ENCODE measurements at regions not wholly inside any gene's neighbourhood (a gene's known extent, or its start where the extent isn't known, plus 50 kb on each side); places are given as distances from the start of the nearest gene placed in this dataset.
A peak's percentile ranks its signal among the peaks of the same experiment; 100 is the strongest.

DNA sequence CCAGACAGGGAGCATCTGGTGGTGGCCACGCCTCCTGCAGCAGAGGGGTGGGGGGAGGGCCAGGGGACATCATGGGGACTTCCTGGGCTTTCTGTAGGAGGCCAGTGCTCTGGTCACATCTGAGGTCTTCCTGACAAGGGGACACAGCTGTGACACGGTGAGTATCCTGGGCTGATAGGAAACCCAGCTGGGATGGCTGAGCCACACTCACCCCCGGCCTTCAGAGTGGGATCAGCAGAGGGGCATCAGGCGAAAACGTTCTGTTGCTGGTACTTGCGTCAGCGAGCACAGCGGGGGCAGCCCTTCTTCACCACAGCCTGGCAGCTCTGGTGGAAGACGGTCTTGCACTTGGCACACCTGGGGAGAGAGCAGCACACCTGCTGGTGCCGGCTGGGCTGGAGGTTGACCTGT lies 122.9 kb upstream of the SMURF2 start:
- H3K36me3 ChIP-seq, result peaks cover 10% of the 10 kb centered on the region
- no peaks in the 10 kb centered on the region for H3K27me3 ChIP-seq (ENCODE audit: insufficient read depth, low read depth, severe bottlenecking)
- DNase-seq, result peak; percentile 74
- TF ChIP-seq, protein P1, sequence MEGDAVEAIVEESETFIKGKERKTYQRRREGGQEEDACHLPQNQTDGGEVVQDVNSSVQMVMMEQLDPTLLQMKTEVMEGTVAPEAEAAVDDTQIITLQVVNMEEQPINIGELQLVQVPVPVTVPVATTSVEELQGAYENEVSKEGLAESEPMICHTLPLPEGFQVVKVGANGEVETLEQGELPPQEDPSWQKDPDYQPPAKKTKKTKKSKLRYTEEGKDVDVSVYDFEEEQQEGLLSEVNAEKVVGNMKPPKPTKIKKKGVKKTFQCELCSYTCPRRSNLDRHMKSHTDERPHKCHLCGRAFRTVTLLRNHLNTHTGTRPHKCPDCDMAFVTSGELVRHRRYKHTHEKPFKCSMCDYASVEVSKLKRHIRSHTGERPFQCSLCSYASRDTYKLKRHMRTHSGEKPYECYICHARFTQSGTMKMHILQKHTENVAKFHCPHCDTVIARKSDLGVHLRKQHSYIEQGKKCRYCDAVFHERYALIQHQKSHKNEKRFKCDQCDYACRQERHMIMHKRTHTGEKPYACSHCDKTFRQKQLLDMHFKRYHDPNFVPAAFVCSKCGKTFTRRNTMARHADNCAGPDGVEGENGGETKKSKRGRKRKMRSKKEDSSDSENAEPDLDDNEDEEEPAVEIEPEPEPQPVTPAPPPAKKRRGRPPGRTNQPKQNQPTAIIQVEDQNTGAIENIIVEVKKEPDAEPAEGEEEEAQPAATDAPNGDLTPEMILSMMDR (IDR thresholded peaks at IDR 0.05; ENCODE audit: low read depth, low read length), result no peak
- H3K27ac ChIP-seq, result peak overlapping the region; percentile 66
- no peaks in the 10 kb centered on the region for H3K9me3 ChIP-seq (ENCODE audit: severe bottlenecking)
- no peak overlapping the region for H3K4me3 ChIP-seq (ENCODE audit: low read depth, low read length)

DNA sequence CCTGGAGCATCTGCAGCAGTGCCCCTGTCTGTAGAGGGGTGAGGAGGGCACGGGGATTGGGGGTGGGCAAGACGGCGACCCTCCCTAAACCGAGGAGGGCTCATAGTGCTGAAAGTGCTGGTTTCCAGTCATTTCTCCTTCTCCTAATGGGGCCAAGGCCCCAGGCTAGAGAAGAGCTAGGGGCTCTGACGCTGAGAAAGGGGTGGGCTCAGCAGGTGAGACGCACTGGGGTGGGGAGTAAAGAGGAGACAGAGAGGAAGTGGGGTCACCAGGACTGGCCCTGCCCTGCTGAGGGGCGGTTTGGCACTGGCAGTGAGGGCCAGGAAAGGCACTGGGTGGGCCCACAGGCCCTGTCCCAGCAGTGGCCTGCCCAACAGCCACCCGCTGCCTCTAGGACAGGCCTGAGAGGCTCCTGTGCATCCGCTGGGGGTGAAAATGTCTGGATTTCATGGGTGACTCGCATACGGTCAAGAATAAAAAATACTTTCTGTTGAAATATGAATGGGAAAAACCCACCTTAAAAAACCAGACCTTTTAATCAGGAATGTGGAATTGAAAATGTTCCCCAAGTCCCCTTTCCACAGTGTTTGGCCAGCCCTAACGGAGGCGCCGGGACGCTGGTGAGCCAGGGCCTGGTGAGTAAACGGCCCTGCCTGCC lies 122.4 kb upstream of the SMURF2 start:
- Histone ChIP-seq H3K4me3 (ENCODE audit: low read depth, low read length) (no peak overlapping the region), H3K9me3 (ENCODE audit: severe bottlenecking) (no peaks in the 10 kb centered on the region), H3K27me3 (ENCODE audit: insufficient read depth, low read depth, severe bottlenecking) (no peaks in the 10 kb centered on the region), H3K27ac (peak overlapping the region; percentile 64), H3K36me3 (peaks cover 10% of the 10 kb centered on the region)
- TF ChIP-seq, protein P1 (IDR thresholded peaks at IDR 0.05; ENCODE audit: low read depth, low read length), result no peak
- no peak for DNase-seq

GRCh38 chr17:64783556-64784352 lies 121.6 kb upstream of the SMURF2 start:
- TF ChIP-seq, protein P1 (IDR thresholded peaks at IDR 0.05; ENCODE audit: low read depth, low read length), result no peak

DNA sequence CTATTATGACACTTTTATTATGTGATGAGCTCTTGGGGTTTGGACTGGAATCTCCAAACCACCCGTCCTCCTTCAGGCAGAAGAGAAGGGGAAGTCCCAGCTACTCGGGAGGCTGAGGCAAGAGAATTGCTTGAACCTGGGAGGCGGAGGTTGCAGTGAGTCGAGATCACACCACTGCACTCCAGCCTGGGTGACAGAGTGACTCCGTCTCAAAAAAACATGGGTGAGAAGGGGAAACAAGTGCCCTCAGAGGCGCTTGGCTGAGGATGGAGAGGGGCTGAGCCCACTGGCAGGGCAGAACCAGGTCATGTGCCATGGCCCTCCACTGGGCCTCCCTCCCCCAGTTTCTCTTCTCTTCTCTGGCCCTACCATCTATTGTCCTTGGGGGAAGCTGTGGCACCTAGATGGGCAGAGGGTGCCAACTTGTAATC lies 120.9 kb upstream of the SMURF2 start:
- Histone ChIP-seq H3K9me3 (ENCODE audit: severe bottlenecking) (no peaks in the 10 kb centered on the region), H3K4me3 (ENCODE audit: low read depth, low read length) (no peak overlapping the region), H3K27me3 (ENCODE audit: insufficient read depth, low read depth, severe bottlenecking) (no peaks in the 10 kb centered on the region), H3K27ac (0 out of 2 replicates have a peak overlapping the region, but pooled peaks have one; percentile 8), H3K36me3 (peaks cover 16% of the 10 kb centered on the region)
- TF ChIP-seq, protein P1 (IDR thresholded peaks at IDR 0.05; ENCODE audit: low read depth, low read length), result no peak
- no peak for DNase-seq

More at GRCh38 chr17:64783556-64784352, 121.6 kb upstream of the SMURF2 start:
- Histone ChIP-seq H3K27ac (peak overlapping the region; percentile 64), H3K27me3 (ENCODE audit: insufficient read depth, low read depth, severe bottlenecking) (no peaks in the 10 kb centered on the region), H3K36me3 (peaks cover 15% of the 10 kb centered on the region), H3K9me3 (ENCODE audit: severe bottlenecking) (no peaks in the 10 kb centered on the region), H3K4me3 (ENCODE audit: low read depth, low read length) (no peak overlapping the region)
- DNase-seq, result no peak

DNA sequence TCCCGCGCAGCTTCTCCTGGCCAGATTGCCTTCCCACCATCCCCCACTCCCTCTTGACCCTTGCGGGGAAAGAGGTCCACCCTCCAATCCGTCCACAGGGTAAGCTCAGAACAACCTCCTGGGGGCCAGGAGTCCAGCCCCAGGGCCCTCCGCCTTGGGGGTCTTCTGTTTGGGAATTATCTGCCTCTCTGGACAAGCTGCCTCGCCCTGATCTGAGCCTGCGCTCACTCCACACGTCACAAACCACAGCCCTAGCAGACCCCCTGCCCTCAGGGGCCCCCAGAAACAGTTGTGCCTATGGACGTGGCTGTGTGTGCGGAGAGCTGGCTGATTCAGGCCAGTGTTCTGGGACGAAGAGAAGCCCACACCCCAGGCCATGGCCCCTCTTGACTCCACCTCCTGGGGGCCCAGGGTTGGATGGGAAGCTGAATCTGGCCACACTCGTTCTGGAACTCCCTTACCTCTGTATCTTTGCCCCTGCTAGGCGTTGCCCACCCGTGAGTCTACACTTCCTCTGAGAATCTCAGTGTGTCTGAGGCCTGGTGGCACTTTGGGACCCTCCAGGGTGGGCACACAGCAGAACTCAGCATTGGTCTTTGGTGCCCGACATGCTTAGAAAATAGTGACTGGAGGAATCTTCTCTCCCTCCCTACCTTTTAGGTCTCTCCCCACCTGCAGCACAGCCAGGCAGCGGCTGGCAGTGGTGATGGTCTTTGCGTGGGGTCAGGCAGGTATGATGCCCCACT lies 119.9 kb upstream of the SMURF2 start:
- Histone ChIP-seq H3K36me3 (peaks cover 16% of the 10 kb centered on the region), H3K9me3 (ENCODE audit: severe bottlenecking) (no peaks in the 10 kb centered on the region), H3K4me3 (ENCODE audit: low read depth, low read length) (no peak overlapping the region), H3K27me3 (ENCODE audit: insufficient read depth, low read depth, severe bottlenecking) (no peaks in the 10 kb centered on the region), H3K27ac (peak overlapping the region; percentile 26; the same call in 1 of the 2 replicates)
- TF ChIP-seq, protein P1 (IDR thresholded peaks at IDR 0.05; ENCODE audit: low read depth, low read length), result no peak
- DNase-seq, result no peak
